Activated naive CD4-positive, alpha-beta T cell treated with anti-CD3 and anti-CD28 coated beads, Interleukin-2, amount 50 U/mL, for 24 hours (primary cell): ENCODE measurements at regions not wholly inside any gene's neighbourhood (a gene's known extent, or its start where the extent isn't known, plus 50 kb on each side); places are given as distances from the start of the nearest gene placed in this dataset.
"Not testable (repeated sequence)": the region's sequence is repeated elsewhere in the genome, so short reads cannot be mapped to it uniquely, and the experiment has no call there.

Experiments used
- H3K27ac Mint-ChIP-seq: one replicate; pipeline ENCODE4 v1.8.0; 2021; ENCODE audit warnings: mild to moderate bottlenecking, mixed read lengths
- H3K27me3 Mint-ChIP-seq: one replicate; pipeline ENCODE4 v1.8.0; 2021; ENCODE audit warnings: mixed read lengths
- H3K36me3 Mint-ChIP-seq: one replicate; pipeline ENCODE4 v1.8.0; 2021; ENCODE audit warnings: mixed read lengths
- H3K4me1 Mint-ChIP-seq: one replicate; pipeline ENCODE4 v1.8.0; 2021; ENCODE audit warnings: mixed read lengths
- H3K4me3 Mint-ChIP-seq: one replicate; pipeline ENCODE4 v1.8.0; 2021; ENCODE audit warnings: mild to moderate bottlenecking, mixed read lengths
- H3K9me3 Mint-ChIP-seq: one replicate; pipeline ENCODE4 v1.8.0; 2021; ENCODE audit warnings: mixed read lengths

- peak overlapping the region; percentile 25 for H3K27ac Mint-ChIP-seq
- H3K4me1 Mint-ChIP-seq = no peaks in the 10 kb centered on the region
- no peaks in the 10 kb centered on the region for H3K36me3 Mint-ChIP-seq
- H3K27me3 Mint-ChIP-seq = peaks cover 14% of the 10 kb centered on the region
- no peak overlapping the region for H3K4me3 Mint-ChIP-seq
- H3K9me3 Mint-ChIP-seq = peaks cover 4% of the 10 kb centered on the region
Observed at GRCh38 chr2:196500686-196501431, 138.7 kb upstream of the CCDC150 start.

GRCh38 chr2:196501836-196502235 is 137.7 kb upstream of the CCDC150 start:
- Mint-ChIP-seq H3K36me3 (no peaks in the 10 kb centered on the region), H3K4me1 (no peaks in the 10 kb centered on the region), H3K4me3 (no peak overlapping the region), H3K27ac (no peak overlapping the region), H3K27me3 (peaks cover 14% of the 10 kb centered on the region), H3K9me3 (peaks cover 4% of the 10 kb centered on the region)

- Mint-ChIP-seq H3K27me3 (peaks cover 14% of the 10 kb centered on the region), H3K4me1 (no peaks in the 10 kb centered on the region), H3K36me3 (no peaks in the 10 kb centered on the region), H3K27ac (no peak overlapping the region), H3K9me3 (peaks cover 4% of the 10 kb centered on the region), H3K4me3 (no peak overlapping the region)
Observed at GRCh38 chr2:196502386-196502785, 137.1 kb upstream of the CCDC150 start.

- H3K36me3 Mint-ChIP-seq = no peaks in the 10 kb centered on the region
- H3K4me3 Mint-ChIP-seq = no peak overlapping the region
- peaks cover 12% of the 10 kb centered on the region for H3K27me3 Mint-ChIP-seq
- peaks cover 4% of the 10 kb centered on the region for H3K9me3 Mint-ChIP-seq
- H3K4me1 Mint-ChIP-seq = no peaks in the 10 kb centered on the region
- no peak overlapping the region for H3K27ac Mint-ChIP-seq
Observed at GRCh38 chr2:196503398-196503797, 136.1 kb upstream of the CCDC150 start.

GRCh38 chr2:196504788-196505187 is 134.7 kb upstream of the CCDC150 start:
- no peaks in the 10 kb centered on the region for H3K9me3 Mint-ChIP-seq
- no peaks in the 10 kb centered on the region for H3K4me1 Mint-ChIP-seq
- no peak overlapping the region for H3K4me3 Mint-ChIP-seq
- peaks cover 12% of the 10 kb centered on the region for H3K27me3 Mint-ChIP-seq
- H3K36me3 Mint-ChIP-seq = no peaks in the 10 kb centered on the region
- H3K27ac Mint-ChIP-seq = no peak overlapping the region

GRCh38 chr2:196510246-196510645 is 129.3 kb upstream of the CCDC150 start:
- no peaks in the 10 kb centered on the region for H3K4me1 Mint-ChIP-seq
- peaks cover 2% of the 10 kb centered on the region for H3K27me3 Mint-ChIP-seq
- H3K27ac Mint-ChIP-seq = no peak overlapping the region
- H3K36me3 Mint-ChIP-seq = no peaks in the 10 kb centered on the region
- H3K9me3 Mint-ChIP-seq = no peaks in the 10 kb centered on the region
- H3K4me3 Mint-ChIP-seq = no peak overlapping the region

GRCh38 chr2:196511258-196512168 is 128.0 kb upstream of the CCDC150 start:
- Mint-ChIP-seq H3K27ac (no peak overlapping the region), H3K4me1 (no peaks in the 10 kb centered on the region), H3K27me3 (peaks cover 4% of the 10 kb centered on the region), H3K9me3 (no peaks in the 10 kb centered on the region), H3K4me3 (no peak overlapping the region), H3K36me3 (no peaks in the 10 kb centered on the region)

GRCh38 chr2:196513796-196514526 is 125.6 kb upstream of the CCDC150 start:
- no peak overlapping the region for H3K27ac Mint-ChIP-seq
- H3K27me3 Mint-ChIP-seq = peaks cover 7% of the 10 kb centered on the region
- H3K9me3 Mint-ChIP-seq = no peaks in the 10 kb centered on the region
- H3K4me3 Mint-ChIP-seq = no peak overlapping the region
- no peaks in the 10 kb centered on the region for H3K36me3 Mint-ChIP-seq
- H3K4me1 Mint-ChIP-seq = no peaks in the 10 kb centered on the region

GRCh38 chr2:196514641-196515040 is 124.9 kb upstream of the CCDC150 start:
- H3K4me3 Mint-ChIP-seq = no peak overlapping the region
- H3K27me3 Mint-ChIP-seq = peaks cover 7% of the 10 kb centered on the region
- H3K27ac Mint-ChIP-seq = no peak overlapping the region
- no peaks in the 10 kb centered on the region for H3K36me3 Mint-ChIP-seq
- no peaks in the 10 kb centered on the region for H3K9me3 Mint-ChIP-seq
- no peaks in the 10 kb centered on the region for H3K4me1 Mint-ChIP-seq

- no peaks in the 10 kb centered on the region for H3K36me3 Mint-ChIP-seq
- peaks cover 7% of the 10 kb centered on the region for H3K27me3 Mint-ChIP-seq
- H3K27ac Mint-ChIP-seq = no peak overlapping the region
- no peak overlapping the region for H3K4me3 Mint-ChIP-seq
- no peaks in the 10 kb centered on the region for H3K4me1 Mint-ChIP-seq
- H3K9me3 Mint-ChIP-seq = no peaks in the 10 kb centered on the region
Observed at GRCh38 chr2:196515051-196515450, 124.5 kb upstream of the CCDC150 start.

GRCh38 chr2:196515608-196516007 is 123.9 kb upstream of the CCDC150 start:
- Mint-ChIP-seq H3K9me3 (no peaks in the 10 kb centered on the region), H3K36me3 (no peaks in the 10 kb centered on the region), H3K4me3 (no peak overlapping the region), H3K27me3 (peaks cover 7% of the 10 kb centered on the region), H3K4me1 (no peaks in the 10 kb centered on the region), H3K27ac (no peak overlapping the region)

- no peaks in the 10 kb centered on the region for H3K36me3 Mint-ChIP-seq
- H3K4me1 Mint-ChIP-seq = no peaks in the 10 kb centered on the region
- H3K27ac Mint-ChIP-seq = no peak overlapping the region
- H3K9me3 Mint-ChIP-seq = no peaks in the 10 kb centered on the region
- H3K27me3 Mint-ChIP-seq = peaks cover 7% of the 10 kb centered on the region
- no peak overlapping the region for H3K4me3 Mint-ChIP-seq
Observed at GRCh38 chr2:196516564-196516963, 123.0 kb upstream of the CCDC150 start.

- Mint-ChIP-seq H3K9me3 (no peaks in the 10 kb centered on the region), H3K27ac (no peak overlapping the region), H3K4me3 (no peak overlapping the region), H3K36me3 (no peaks in the 10 kb centered on the region), H3K4me1 (no peaks in the 10 kb centered on the region), H3K27me3 (peaks cover 3% of the 10 kb centered on the region)
Observed at GRCh38 chr2:196520605-196521004, 118.9 kb upstream of the CCDC150 start.

- H3K27ac Mint-ChIP-seq, H3K4me1 Mint-ChIP-seq, H3K27me3 Mint-ChIP-seq, H3K4me3 Mint-ChIP-seq, H3K9me3 Mint-ChIP-seq, H3K36me3 Mint-ChIP-seq: not testable (repeated sequence)
Observed at GRCh38 chr2:196526981-196527725, 112.4 kb upstream of the CCDC150 start.
